GM19372 (cell line): ENCODE measurements at regions not wholly inside any gene's neighbourhood (a gene's known extent, or its start where the extent isn't known, plus 50 kb on each side); places are given as distances from the start of the nearest gene placed in this dataset.
"Not testable (repeated sequence)": the region's sequence is repeated elsewhere in the genome, so short reads cannot be mapped to it uniquely, and the experiment has no call there.

Source experiments
- ATAC-seq: cut with Tn5 transposase; IDR thresholded peaks from one replicate; pipeline ENCODE4 v1.9.1; 2021; ENCODE audit warnings: mild to moderate bottlenecking, low read depth, moderate library complexity; ENCODE audit not compliant: unreplicated experiment

GRCh38 chr10:38209332-38209731 is 115.2 kb downstream of the ZNF37A start:
- no peak for ATAC-seq

DNA sequence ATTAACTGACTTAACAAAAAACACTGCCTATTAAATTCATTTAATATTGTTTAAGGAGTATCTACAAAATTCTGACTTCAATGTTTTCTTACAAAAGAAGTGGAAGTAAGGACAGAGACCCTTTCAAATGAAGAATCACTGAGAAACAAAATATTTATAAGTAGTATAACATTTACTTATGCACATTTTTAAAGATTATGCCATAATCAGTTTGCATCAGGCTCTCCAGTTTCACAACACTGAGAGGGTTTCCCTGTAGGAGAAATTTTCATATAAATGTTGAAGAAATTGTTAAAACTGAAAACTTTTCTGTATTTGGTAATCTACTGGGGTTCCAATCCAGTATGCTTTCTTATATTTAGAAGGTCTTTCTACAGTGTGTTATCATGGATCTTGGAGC is 115.6 kb downstream of the ZNF37A start:
- not testable (repeated sequence) for ATAC-seq

GRCh38 chr10:38212460-38212859 is 118.3 kb downstream of the ZNF37A start:
- ATAC-seq, result no peak

DNA sequence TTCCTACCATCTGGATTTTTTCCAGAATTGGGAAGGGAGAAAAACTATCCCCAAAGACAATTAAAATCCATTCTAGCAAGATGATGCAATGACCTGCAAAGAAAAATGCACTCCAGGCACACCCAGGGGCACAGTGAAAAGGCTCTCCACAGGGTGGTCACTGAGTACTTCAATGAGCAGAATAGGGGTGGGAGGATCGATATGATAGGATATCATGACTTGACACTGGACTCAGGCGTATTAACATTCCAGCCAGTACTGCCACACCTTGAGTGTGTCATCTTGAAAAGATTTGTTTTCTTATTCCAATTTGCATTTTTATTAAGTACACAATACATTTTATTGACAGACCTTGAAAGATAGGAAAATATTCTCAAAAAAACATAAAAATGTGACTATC is 132.2 kb downstream of the ZNF37A start:
- no peak for ATAC-seq

DNA sequence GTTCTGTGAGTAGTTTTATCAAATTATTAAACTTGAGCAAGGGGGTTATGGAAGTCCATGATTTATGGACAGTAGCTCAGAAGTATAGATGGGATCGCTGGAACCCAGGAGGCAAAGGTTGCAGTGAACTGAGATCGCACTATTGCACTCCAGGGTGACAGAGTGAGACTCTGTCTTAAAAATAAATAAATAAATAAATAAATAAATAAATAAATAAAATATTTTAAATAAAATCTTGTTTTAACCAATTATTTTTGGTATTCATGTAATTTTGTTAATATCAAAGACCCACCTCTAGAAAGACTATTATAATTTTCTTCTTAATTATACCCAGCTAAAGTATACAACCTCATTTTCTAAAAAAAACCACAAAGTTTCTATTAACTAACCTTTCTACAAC is 134.3 kb downstream of the ZNF37A start:
- ATAC-seq, result no peak

- not testable (repeated sequence) for ATAC-seq
Measured at GRCh38 chr10:38238479-38238878, 144.3 kb downstream of the ZNF37A start.

- ATAC-seq, result not testable (repeated sequence)
Measured at GRCh38 chr10:38242061-38242649, 148.0 kb downstream of the ZNF37A start.

DNA sequence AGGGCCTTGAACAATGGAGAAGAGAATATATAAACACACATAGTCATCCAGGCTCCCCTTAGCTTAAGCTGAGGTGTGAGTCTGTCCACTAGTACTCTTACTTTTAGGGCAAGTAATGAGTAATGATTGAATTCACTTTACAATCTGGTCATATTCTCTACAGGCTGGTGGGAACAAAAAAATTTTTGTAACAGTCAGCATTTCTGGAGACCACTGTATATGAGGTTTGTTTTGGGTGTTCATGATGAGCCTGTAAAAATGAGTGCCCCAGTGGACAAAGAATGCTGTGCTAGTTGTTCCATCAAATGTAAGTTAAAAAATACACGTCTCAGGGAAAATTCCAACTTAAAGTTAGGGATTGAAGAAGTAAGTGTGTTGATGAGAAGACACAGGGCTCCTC is 154.0 kb downstream of the ZNF37A start:
- not testable (repeated sequence) for ATAC-seq

DNA sequence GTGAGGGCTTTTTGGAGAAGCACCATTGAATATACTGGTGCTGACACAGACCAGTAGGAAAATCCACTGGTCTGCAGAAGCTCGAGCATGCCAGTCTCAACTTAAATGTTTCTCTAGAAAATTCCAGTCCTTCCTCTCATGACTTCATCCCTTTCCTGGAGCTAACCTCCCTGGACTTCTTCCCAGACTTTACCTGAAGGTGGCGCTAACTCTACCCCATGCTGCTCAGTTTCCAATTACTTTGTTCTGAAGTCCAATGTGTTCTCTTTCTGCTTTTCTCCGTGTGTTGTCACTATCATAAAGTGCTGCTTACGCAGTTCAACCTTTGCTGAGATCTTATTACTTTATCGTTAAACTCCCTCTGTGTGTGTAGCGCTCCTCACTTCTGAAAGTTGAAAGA is 158.4 kb downstream of the ZNF37A start:
- not testable (repeated sequence) for ATAC-seq

DNA sequence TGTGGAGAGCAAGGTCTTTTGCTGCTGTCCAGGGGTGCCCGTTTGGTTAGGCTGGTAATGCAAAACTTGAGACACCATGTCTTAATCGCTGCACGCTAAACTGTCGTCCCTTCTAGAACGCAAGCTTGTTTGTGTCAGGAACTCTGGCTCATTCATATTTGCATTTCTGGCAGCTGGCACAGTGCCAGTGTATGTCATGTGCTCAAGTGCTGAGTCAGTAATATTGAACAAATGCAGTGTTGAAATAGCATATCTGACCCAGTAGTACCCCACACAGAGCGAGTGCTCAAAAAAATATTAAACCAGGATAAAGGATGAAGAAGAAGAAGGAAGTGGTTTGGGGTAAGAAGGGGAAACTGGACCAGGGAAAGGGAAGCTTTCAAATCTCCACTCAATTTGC is 173.4 kb downstream of the ZNF37A start:
- ATAC-seq, result not testable (repeated sequence)

DNA sequence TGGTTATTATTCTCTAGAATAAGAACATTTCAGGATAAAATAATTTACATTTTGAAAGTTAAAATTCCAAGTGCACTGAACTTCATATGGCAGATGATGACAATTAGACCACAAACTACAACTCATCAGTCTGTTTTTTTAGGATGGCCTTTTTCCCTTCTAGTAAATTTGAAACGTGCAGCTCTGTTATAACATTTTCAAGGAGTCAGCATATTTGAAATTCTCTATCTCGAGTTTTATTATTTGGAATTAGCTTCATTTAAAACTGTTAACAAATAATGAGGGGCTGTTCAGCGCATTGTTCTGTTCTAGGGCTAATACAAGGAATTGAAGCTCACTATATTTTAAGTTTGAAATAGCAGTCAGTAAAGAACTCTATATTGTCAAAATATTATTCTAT is 176.9 kb downstream of the ZNF37A start:
- not testable (repeated sequence) for ATAC-seq

- not testable (repeated sequence) for ATAC-seq
Measured at GRCh38 chr10:38274879-38275278, 180.7 kb downstream of the ZNF37A start.

DNA sequence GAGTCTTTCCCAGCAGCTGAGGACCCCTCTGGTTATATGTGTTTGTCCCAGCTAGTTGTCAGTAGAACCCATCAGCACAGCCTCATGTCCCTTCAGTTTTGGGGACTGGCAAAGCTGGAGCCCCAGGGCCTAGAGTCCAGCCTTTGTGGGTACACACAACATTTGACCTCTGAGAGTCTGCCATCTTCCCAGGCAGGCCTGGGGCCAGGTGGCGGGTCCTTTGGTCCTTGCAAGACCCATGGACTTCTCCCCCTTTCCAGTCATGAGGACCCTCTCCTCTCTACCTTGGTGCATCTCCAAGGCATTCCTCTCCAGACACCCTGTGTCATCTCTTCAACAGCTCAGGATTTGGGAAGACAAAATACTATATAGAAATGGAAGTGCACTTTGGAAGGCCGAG is 198.4 kb downstream of the ZNF37A start:
- ATAC-seq, result not testable (repeated sequence)

DNA sequence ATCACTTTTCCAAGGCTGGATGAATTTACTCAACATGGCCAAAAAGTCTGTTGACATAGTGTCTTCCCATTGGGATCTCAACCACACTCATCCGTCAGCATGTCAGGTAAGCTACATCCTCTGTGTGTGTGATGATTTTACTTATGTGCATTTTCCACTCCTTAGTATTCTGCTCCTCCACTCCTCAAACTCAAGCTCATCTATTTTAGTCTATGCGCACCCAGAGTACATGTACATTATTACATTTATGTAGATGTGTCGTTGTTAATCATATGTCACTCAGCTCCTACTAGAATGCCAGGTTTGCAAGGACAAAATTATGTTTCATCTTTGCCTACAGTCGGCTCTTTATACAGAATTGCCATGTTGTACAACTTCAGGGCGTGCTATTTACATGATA is 216.0 kb downstream of the ZNF37A start:
- ATAC-seq, result not testable (repeated sequence)

DNA sequence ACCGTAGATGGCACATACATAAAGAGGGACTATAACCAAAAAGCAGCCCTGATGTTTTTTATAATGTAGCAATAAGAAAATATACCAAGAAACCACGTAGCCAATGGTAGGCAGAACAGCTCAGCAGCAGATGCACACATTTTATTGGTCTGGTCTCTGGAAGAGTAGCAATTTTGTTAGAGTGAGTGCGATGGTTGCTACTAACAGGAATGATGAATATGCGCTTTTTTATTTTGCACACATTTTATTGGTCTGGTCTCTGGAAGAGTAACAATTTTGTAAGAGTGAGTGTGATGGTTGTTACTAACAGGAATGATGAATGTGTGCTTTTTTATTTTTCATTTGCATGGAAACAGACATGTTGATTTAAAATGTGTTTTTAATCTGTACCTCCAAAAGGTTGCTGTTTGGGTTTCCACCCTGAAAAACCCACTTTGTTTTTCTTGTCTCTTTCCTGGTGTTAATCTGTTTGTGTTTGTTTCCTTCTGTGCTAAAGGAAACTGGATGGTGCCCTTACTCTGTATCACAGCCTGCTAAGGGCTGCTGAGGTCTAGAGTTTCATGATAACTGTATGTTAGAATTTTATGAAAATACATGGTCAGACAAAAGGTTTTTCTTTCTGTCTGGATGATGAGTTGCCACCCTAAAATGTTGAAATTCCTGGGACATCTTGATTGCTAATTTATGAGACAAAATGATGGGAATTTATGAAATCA is 221.1 kb downstream of the ZNF37A start:
- not testable (repeated sequence) for ATAC-seq

DNA sequence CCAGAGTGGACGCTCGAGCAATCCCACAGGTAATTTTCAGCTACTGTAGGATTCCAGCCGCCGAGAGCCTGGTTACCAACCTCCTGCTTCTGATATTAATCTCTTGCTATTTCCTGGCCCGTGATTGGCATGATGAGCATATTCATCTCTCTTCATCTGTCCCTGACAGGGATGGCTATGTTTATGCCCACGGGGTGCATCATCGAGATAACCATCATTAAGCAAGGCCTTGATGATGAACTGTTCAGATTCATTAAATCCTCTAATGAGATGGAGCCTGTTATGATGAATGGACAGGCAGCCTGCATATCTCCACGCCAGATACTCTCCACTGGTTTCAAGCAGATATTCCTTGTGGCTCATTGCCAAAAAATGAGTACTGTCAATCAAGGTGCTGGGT is 227.3 kb downstream of the ZNF37A start:
- ATAC-seq, result not testable (repeated sequence)

DNA sequence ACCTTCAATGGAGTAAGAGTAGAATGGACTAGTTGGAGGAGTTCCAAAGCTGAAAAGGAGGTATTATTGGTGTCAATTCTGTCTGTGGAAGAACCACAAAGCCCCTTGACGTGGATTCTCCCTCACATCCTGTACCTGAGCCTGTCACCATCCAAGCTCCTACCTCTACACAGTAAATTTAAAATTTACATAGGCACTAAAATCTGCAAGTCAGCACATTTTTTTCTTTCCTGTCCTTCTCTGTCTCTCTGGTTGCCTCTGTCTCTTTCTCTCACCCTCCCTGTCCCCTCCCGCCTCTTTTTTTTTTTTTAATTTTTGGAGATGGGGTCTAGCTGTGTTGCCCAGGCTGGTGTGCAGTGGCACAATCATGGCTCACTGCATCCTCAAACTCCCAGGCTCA is 236.2 kb downstream of the ZNF37A start:
- ATAC-seq, result not testable (repeated sequence)

DNA sequence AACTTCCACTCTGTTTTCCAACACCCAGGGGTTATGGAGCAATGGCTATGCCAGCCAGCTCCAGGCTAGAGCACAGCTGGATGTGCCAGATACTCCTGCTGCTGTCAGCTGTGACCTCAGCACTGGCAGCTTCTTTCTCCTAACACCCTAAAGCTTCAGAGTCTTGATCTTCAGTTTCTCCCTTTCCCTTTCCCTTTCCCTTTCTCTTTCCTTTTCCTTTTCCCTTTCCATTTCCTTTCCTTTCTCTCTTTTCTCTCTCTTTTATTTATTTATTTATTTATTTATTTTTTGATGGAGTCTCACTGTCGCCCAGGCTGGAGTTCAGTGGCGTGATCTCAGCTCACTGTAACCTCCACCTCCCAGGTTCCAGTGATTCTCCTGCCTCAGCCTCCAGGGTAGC is 237.0 kb downstream of the ZNF37A start:
- not testable (repeated sequence) for ATAC-seq

DNA sequence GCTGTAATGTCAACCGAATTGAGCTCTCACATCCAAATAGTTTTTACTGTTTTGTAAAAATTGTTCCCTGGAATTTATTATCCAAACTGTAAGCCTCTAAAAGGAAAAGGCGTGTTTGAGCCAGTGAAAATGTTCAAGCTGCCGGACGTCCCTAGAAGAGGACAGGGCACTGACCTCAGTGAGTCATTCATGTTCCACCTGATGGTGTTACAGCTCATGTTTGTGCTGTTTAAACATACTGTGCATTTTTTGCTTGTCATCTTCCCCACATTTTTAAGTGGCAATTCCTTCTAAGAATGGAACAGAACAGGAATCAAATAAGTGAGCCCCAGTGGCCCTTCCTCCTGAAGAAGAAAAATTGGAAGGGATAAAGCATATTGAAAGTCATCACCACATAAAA is 239.6 kb downstream of the ZNF37A start:
- ATAC-seq, result not testable (repeated sequence)

DNA sequence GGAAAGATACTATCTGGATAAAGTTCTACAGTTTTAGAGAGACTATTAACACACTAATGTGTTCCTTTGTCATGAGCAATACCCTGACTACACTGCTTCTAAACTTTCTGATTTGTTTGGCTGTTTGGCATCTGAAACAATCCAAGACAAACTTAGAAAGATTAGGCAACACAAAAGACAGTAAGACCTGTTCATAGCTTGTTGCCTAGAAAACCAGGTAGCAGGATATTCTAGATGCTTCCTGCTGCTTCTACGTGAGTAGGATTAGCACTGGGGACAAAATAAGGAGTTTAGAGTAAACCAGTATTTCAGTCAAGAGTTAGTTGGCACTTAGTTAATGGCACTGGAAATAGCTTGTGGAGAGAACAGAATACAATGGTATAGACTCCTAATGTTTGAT is 256.5 kb downstream of the ZNF37A start:
- ATAC-seq, result not testable (repeated sequence)

GRCh38 chr10:38354410-38354809 is 260.3 kb downstream of the ZNF37A start:
- not testable (repeated sequence) for ATAC-seq

DNA sequence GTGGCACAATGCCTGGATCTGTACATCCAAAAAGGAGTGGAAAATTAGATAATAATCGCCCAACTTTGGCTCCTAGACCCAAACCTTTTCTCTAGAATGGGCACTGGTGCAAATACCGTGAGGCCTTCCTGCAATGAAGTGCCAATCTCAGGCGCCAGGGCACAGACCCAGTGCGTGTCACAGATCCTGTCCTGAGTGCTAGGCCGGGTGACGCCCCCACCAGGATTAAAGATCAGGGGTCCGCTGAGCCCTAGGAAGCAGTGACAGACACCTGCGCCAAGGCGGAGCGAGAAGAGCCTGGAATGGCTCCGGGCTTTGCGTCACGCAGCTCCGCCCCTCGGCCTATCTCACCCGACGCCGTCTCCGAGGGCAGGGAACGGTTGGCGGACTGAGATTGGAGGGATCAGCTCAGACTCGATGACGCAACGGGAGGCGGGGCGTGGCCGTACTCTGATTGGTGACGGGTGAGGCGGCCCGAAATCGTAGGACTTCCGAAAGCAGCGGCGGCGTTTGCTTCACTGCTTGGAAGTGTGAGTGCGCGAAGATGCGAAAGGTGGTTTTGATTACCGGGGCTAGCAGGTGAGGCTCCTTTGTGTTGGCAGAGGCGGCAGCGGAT is 261.9 kb downstream of the ZNF37A start:
- ATAC-seq, result peak; percentile 100
